ENCODE measurements at regions not wholly inside any gene's neighbourhood (a gene's known extent, or its start where the extent isn't known, plus 50 kb on each side); places are given as distances from the start of the nearest gene placed in this dataset.
"Not testable (repeated sequence)": the region's sequence is repeated elsewhere in the genome, so short reads cannot be mapped to it uniquely, and the experiment has no call there.

GRCh38 chrX:467686-468085, 81.0 kb upstream of the PPP2R3B start:
- Mint-ChIP-seq H3K9me3 (peaks cover 0 to 17% (median 5%) of the 10 kb centered on the region in 9 donors), H3K27me3 (peaks cover 0 to 12% (median under 1%) of the 10 kb centered on the region in 5 donors)
- H3K36me3 Mint-ChIP-seq, H3K27ac Mint-ChIP-seq, ATAC-seq, H3K4me1 Mint-ChIP-seq, POLR2A ChIA-PET, H3K4me3 Mint-ChIP-seq, DNase-seq: not testable (repeated sequence)

- H3K9me3 Mint-ChIP-seq: peaks cover 0 to 17% (median 9%) of the 10 kb centered on the region in 9 donors
- H3K4me3 Mint-ChIP-seq: no peak overlapping the region
- POLR2A ChIA-PET: no interaction called here
- no peaks in the 10 kb centered on the region for H3K4me1 Mint-ChIP-seq
- ATAC-seq (no peak), DNase-seq (no peak)
- H3K27ac Mint-ChIP-seq: no peak overlapping the region
- peaks cover 0 to 12% (median 2%) of the 10 kb centered on the region in 5 donors for H3K27me3 Mint-ChIP-seq
- peaks cover 0 to 8% (median 2%) of the 10 kb centered on the region in 3 donors for H3K36me3 Mint-ChIP-seq
Measured at GRCh38 chrX:468979-469378, 82.3 kb upstream of the PPP2R3B start.

GRCh38 chrX:470686-471085, 84.0 kb upstream of the PPP2R3B start:
- Mint-ChIP-seq H3K36me3 (peaks cover 0 to 8% (median 2%) of the 10 kb centered on the region in 3 donors), H3K4me3 (no peak overlapping the region), H3K27ac (no peak overlapping the region), H3K9me3 (peaks cover 0 to 27% (median 11%) of the 10 kb centered on the region in 9 donors), H3K4me1 (no peaks in the 10 kb centered on the region), H3K27me3 (peaks cover 0 to 24% (median 7%) of the 10 kb centered on the region in 5 donors)
- no peak for DNase-seq
- no peak for ATAC-seq
- POLR2A ChIA-PET: no interaction called here

GRCh38 chrX:471281-471680, 84.6 kb upstream of the PPP2R3B start:
- H3K27me3 Mint-ChIP-seq: peaks cover 0 to 29% (median 10%) of the 10 kb centered on the region in 5 donors
- H3K4me3 Mint-ChIP-seq: no peak overlapping the region
- H3K36me3 Mint-ChIP-seq: peaks cover 0 to 8% (median 2%) of the 10 kb centered on the region in 3 donors
- ATAC-seq (no peak), DNase-seq (no peak)
- no peaks in the 10 kb centered on the region for H3K4me1 Mint-ChIP-seq
- no peak overlapping the region for H3K27ac Mint-ChIP-seq
- peaks cover 0 to 27% (median 11%) of the 10 kb centered on the region in 9 donors for H3K9me3 Mint-ChIP-seq
- POLR2A ChIA-PET: no interaction called here

- DNase-seq, H3K27ac Mint-ChIP-seq, H3K4me3 Mint-ChIP-seq, ATAC-seq, H3K4me1 Mint-ChIP-seq, H3K36me3 Mint-ChIP-seq, POLR2A ChIA-PET: not testable (repeated sequence)
- Mint-ChIP-seq H3K27me3 (peaks cover 0 to 36% (median 13%) of the 10 kb centered on the region in 5 donors), H3K9me3 (peaks cover 0 to 27% (median 11%) of the 10 kb centered on the region in 9 donors)
Measured at GRCh38 chrX:472275-472674, 85.6 kb upstream of the PPP2R3B start.

GRCh38 chrX:475926-476723, 89.4 kb upstream of the PPP2R3B start:
- POLR2A ChIA-PET: no interaction called here
- Mint-ChIP-seq H3K4me3 (no peak overlapping the region), H3K27ac (no peak overlapping the region), H3K27me3 (peaks cover 0 to 32% (median 18%) of the 10 kb centered on the region in 5 donors), H3K36me3 (peaks cover 0 to 8% (median 2%) of the 10 kb centered on the region in 3 donors), H3K9me3 (peaks cover 0 to 19% (median 10%) of the 10 kb centered on the region in 9 donors), H3K4me1 (no peaks in the 10 kb centered on the region)
- DNase-seq: no peak
- no peak for ATAC-seq

- H3K9me3 Mint-ChIP-seq: peaks cover 0 to 17% (median 8%) of the 10 kb centered on the region in 9 donors
- DNase-seq (no peak), ATAC-seq (no peak)
- H3K27ac Mint-ChIP-seq: no peak overlapping the region
- peaks cover 0 to 32% (median 18%) of the 10 kb centered on the region in 5 donors for H3K27me3 Mint-ChIP-seq
- POLR2A ChIA-PET: no interaction called here
- peaks cover 0 to 5% (median under 1%) of the 10 kb centered on the region in 3 donors for H3K36me3 Mint-ChIP-seq
- H3K4me1 Mint-ChIP-seq: no peaks in the 10 kb centered on the region
- H3K4me3 Mint-ChIP-seq: no peak overlapping the region
Measured at GRCh38 chrX:476724-477075, 90.0 kb upstream of the PPP2R3B start.

- Mint-ChIP-seq H3K27me3 (peaks cover 0 to 33% (median 21%) of the 10 kb centered on the region in 5 donors), H3K36me3 (no peaks in the 10 kb centered on the region), H3K4me3 (no peak overlapping the region), H3K27ac (no peak overlapping the region), H3K4me1 (no peaks in the 10 kb centered on the region), H3K9me3 (peaks cover 0 to 13% (median 7%) of the 10 kb centered on the region in 9 donors)
- no peak for ATAC-seq
- no peak for DNase-seq
- POLR2A ChIA-PET: no interaction called here
Measured at GRCh38 chrX:477441-478012, 90.8 kb upstream of the PPP2R3B start.

GRCh38 chrX:479273-479981, 92.7 kb upstream of the PPP2R3B start:
- Mint-ChIP-seq H3K9me3 (peaks cover 0 to 18% (median 0%) of the 10 kb centered on the region in 9 donors), H3K4me1 (no peaks in the 10 kb centered on the region), H3K36me3 (no peaks in the 10 kb centered on the region), H3K4me3 (no peak overlapping the region), H3K27ac (no peak overlapping the region), H3K27me3 (peaks cover 0 to 33% (median 23%) of the 10 kb centered on the region in 5 donors)
- ATAC-seq (no peak), DNase-seq (peak in 1 of 10 donors; percentile 16)
- POLR2A ChIA-PET: no interaction called here

GRCh38 chrX:480861-481417, 94.2 kb upstream of the PPP2R3B start:
- H3K27ac Mint-ChIP-seq: no peak overlapping the region
- ATAC-seq (no peak), DNase-seq (no peak)
- H3K27me3 Mint-ChIP-seq: peaks cover 0 to 27% (median 15%) of the 10 kb centered on the region in 5 donors
- POLR2A ChIA-PET: no interaction called here
- no peak overlapping the region for H3K4me3 Mint-ChIP-seq
- peaks cover 0 to 14% (median 0%) of the 10 kb centered on the region in 9 donors for H3K9me3 Mint-ChIP-seq
- H3K4me1 Mint-ChIP-seq: no peaks in the 10 kb centered on the region
- no peaks in the 10 kb centered on the region for H3K36me3 Mint-ChIP-seq

- H3K9me3 Mint-ChIP-seq: peaks cover 0 to 14% (median 0%) of the 10 kb centered on the region in 9 donors
- no peaks in the 10 kb centered on the region for H3K36me3 Mint-ChIP-seq
- no peak overlapping the region for H3K4me3 Mint-ChIP-seq
- no peaks in the 10 kb centered on the region for H3K4me1 Mint-ChIP-seq
- no peak for ATAC-seq
- DNase-seq: peak in 1 of 10 donors; percentile 5
- H3K27me3 Mint-ChIP-seq: peaks cover 0 to 17% (median 5%) of the 10 kb centered on the region in 5 donors
- POLR2A ChIA-PET: no interaction called here
- no peak overlapping the region for H3K27ac Mint-ChIP-seq
Measured at GRCh38 chrX:482192-482701, 95.5 kb upstream of the PPP2R3B start.

GRCh38 chrX:482702-483203, 96.0 kb upstream of the PPP2R3B start:
- Mint-ChIP-seq H3K27ac (no peak overlapping the region), H3K36me3 (no peaks in the 10 kb centered on the region), H3K4me3 (no peak overlapping the region), H3K9me3 (peaks cover 0 to 14% (median 0%) of the 10 kb centered on the region in 9 donors), H3K27me3 (peaks cover 0 to 19% (median 3%) of the 10 kb centered on the region in 5 donors), H3K4me1 (peaks cover 0 to 2% (median 0%) of the 10 kb centered on the region in 4 donors)
- ATAC-seq (no peak), DNase-seq (peak in 2 of 10 donors; percentile 2 to 21)
- POLR2A ChIA-PET: no interaction called here

Data from naive thymus-derived CD8-positive, alpha-beta T cell (primary cell).